NCI-H82 treated with DMSO at 0.1 percent for 48 hours (cell line): ENCODE measurements at regions not wholly inside any gene's neighbourhood (a gene's known extent, or its start where the extent isn't known, plus 50 kb on each side); places are given as distances from the start of the nearest gene placed in this dataset.
A peak's percentile ranks its signal among the peaks of the same experiment; 100 is the strongest.

Experiments
- DNase-seq: peaks from one replicate; lab custom pipeline; 2025; ENCODE audit not compliant: unreplicated experiment; lab: John Stamatoyannopoulos, UW

DNA sequence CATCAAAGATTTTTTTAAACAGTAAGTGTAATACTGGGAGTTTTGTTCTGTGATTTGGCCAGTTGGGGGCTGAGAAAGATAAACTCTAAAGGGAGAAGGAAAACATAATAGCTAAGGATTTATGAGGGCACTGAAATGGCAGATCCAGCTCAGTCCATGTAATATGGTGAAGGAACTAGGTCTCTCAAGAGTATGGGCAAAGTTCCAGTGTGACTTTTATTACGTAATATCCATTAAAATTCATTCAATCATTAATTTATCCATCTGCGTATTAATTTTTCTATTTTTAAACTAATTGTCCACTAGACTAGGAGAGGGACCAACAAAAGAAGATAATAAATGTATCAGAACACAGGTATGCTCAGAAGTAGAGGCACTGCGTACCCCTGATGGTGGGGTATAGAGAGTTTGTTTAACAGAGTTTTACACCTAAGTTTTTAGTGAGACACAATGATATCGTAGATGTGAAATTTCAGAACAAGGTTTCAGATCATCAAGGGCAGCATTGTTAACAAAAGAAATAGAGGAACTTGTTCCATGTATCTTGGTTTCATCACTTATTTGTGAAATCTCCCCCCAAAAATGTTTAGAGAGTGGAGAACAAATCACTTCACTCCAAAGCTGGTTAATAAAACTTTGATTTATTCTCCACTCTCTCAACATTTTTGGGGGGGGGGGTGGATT lies 351.1 kb downstream of the GRXCR1 start:
- no peak for DNase-seq

DNA sequence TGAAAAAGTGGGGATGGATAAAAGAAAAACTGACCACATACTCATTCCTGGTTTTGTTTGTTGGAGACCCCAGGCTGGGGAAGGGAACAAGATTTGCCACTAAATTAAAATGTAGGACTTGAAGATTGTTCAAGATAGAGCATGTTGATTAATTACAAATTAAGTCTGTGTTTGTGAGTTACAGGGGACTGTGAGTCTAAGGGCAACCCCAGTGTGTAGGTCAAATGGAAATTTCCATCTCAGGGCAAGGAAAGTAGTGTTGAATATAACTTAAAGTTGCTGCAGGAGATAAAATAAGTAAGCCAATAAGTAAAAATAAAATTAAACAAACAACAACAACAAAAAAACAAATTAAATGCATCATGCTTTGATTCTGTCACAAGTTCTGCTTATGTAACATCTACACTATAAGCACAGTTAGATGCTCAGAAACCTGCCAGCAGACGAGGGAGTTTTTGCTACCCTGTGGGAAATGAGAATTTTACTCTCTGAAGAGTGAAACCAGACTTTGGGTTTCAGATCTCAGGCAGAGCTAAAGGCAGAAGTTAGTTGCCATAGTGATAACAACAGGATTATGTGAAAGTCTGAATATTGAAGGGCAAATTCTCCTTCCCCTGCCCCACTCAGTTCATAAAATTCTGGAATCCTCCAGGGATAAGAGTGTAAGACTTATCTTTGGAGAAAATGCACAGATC lies 352.3 kb downstream of the GRXCR1 start:
- no peak for DNase-seq

DNA sequence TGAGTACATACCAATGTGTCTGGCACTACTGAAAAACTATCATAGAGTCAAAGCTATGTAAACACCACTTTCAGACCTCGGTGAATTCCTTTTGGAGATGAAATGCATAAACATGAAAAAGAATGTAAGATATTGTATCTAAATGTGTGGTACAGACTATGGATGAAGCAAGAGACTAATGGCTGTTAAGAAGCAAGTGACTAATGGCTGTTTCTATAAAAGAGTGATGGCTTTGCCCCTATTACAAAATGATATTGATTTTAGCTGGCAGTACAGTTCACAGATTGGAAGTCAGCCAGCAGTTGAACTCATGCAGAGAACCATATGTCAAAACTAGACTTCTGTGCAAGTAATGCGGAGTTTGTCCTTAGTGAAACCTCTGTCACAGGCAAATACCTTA lies 359.3 kb downstream of the GRXCR1 start:
- peak; percentile 76 for DNase-seq

DNA sequence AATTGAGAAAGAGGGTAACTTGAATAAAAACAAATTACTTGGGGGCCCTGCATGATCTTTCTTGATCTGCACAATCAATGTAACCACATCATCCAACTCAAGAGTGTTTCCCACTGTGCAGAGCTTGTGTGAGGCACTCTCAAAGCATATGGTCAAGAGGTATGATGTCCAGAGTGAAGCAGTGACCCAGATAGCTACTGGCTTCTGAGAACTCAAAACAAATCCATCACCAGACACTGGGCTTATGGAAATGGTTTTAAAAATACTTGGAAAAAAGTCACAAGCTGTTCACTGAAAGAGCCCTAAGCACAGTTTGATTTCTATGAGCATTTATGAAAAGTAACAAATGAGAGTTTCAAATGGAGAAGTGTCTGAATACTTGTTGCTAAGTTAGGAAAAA lies 361.0 kb downstream of the GRXCR1 start:
- no peak for DNase-seq

DNA sequence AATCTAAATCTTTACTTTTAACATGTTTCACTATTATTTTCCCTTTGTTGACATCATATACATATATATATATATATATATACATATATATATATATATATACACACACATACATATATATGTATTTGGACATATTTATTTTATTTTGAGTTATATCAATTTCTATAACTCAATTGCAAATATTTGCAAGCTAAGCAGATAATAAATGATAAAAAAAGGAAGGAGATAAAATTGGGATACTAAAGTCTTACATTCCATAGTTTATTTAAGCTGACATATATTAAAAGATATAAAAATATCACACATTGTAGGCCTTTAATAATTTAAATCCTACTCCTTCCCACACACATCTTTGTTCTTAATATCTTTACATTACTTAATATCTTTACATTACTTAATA lies 372.2 kb downstream of the GRXCR1 start:
- DNase-seq = no peak

DNA sequence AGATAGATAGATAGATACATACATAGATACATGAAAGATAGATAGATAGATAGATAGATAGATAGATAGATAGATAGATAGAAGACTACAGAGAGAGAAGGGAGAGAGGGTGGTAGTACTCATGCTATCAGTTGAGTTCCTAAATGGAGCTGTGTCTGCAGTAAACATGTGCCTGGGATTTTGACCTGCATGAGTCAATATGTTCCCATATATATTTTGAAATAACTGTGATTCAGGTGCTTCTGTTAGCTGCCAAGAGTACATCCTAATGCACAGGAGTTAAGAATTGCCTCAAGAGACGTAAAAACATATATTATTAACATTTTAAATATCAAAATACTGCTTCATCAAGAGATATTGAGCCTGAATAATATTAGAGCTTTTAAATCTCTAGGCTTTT lies 379.4 kb downstream of the GRXCR1 start:
- no peak for DNase-seq

DNA sequence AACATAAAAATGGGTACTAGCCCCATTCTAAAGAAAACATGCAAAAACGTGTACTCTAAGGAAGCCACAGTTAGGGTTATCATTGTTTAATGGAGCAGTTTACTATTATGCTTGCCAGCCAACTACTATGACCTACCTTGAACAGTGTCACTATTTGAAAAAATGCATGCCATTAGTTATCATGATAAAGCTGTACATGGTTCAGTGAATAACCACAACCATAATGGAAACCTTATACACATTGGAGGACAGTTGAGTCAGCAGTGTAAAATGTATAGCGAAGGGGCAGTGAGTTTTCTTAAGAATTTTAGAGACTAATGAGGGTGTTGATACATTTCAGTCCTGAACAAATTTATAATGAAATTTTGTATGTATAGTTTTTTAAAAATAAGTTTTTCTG lies 381.9 kb downstream of the GRXCR1 start:
- no peak for DNase-seq

DNA sequence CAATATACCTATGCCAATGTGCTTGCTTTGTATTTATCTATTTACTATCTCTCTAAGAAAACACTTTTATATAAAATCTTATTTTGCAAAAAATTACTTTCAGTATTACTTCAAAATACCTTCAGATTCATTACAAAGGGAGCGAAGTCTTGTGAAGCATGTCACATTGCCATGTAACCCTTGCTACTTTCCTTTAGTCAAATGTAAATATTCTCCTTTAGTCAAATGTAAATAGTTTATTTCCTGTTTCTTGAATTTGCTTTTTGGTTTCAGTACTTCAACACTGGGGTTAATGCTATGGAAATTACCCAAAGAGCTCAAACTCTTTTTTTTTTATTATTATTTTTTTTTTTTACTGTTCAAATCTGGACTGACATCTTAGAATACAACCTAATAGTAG lies 383.3 kb downstream of the GRXCR1 start:
- no peak for DNase-seq

DNA sequence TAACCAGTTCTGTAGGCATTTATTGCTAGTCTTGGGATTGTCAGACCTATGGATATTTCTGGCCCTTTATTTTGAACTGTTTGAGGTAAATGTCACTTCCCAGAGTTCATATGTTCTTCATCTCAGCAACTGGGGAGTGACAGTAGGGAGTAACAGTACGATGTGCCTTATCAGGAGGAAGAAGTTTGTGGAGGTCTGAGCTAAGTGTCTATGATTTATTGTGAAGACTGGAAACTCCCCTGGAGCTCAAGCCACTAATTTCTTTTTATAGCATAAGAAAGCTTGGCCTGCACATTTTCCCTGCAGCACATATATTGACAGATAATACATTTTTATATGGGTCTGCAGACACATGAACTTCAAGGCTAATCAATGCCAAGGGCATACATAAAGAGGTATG lies 383.8 kb downstream of the GRXCR1 start:
- DNase-seq = no peak

DNA sequence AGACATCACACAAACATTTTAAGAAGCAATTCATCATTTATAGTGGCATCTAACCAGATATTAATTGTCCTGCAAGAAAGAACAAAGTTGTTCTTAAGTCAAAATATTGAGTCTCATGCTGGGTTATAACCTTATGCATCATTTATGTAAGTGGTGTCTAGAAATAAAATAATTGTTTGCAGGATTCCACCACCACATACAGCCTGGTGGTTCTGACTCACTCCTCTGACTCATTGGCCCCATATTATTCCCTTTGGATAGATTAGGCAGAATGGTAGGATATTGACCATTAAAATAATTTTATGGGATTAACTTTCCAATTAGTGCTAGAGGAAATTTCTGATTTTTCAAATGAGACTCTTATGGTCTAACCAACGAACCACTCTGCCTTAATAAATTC lies 384.5 kb downstream of the GRXCR1 start:
- no peak for DNase-seq

DNA sequence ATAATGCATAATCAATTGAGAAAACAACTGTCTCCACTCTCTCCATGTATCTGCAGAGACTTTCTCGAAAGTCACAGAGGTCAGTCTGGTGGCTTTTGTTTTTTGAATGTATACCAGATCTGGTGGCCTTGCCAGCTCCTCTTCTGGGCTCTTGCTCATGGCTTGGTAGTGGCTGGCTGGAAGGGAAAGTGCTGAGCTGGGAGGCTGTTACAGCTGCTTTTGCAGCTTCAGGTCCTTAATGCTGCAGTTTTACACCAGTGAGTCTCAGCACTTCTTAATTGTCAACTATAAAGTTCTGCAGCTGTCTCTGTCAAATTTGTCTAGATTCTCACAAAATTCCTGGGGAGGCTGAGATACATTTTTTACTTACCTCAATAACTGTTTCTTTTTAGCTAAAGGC lies 390.0 kb downstream of the GRXCR1 start:
- no peak for DNase-seq

DNA sequence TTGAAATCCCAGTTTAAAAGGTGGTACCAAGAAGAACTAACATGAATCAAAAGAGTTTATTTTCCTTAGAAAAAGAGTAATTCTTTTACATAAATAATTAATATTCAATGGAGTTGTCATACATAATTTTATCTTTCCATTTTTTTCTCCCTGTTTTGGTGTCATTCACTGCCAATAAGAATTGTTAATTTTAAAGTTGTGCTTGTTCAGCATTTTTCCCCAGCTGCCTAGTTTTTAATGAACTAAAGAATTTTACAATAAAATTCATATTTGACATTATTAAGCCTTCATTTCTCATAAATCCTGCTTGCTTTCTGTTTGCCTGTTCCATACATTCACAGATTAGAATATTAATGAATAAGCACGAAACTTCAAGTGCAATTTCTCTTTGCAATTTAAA lies 393.6 kb downstream of the GRXCR1 start:
- DNase-seq = no peak

DNA sequence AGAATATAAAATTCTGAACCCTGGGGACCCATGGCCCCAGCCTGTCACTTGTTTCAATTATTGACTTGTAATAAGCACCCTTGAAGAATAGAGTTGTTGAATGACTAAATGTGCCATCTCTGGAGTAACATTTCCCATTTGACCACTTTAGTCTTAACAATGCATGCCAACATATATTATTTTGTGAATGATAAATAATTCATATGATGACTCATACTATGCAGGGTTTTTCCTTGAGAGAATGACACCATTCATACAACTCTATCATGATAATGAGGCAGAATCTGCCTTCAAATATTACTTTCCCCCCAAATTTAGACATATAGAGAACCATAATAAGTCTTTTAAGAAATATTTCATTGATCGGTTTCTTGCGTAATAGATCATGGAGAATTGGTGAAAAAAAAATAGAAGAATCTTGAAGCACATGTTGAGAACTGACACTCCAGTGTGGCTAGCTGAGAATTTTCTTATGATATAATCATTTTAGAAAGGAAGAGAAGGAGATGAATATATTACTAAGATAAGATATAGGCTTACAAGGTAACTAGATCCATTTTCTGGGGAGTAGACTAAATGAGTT lies 404.5 kb downstream of the GRXCR1 start:
- DNase-seq = no peak

DNA sequence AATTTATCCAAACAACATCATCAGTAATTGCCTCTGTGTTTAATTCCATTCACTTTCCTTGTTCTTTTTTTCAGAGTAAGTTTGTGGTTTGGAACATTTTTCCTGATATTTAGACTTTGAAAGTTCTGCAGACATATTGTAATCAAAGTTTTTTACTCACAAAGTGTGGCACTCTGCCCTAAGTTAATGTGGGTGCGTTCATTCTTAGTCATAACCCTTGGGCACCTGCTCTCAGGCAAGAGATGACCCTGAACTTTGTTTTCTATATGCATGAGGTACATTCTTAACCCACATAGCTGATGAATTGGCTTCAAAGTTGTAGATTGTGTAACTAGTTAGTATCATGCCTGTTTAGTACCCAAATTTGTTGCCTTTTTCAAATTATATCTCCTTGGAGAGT lies 424.3 kb downstream of the GRXCR1 start:
- no peak for DNase-seq

DNA sequence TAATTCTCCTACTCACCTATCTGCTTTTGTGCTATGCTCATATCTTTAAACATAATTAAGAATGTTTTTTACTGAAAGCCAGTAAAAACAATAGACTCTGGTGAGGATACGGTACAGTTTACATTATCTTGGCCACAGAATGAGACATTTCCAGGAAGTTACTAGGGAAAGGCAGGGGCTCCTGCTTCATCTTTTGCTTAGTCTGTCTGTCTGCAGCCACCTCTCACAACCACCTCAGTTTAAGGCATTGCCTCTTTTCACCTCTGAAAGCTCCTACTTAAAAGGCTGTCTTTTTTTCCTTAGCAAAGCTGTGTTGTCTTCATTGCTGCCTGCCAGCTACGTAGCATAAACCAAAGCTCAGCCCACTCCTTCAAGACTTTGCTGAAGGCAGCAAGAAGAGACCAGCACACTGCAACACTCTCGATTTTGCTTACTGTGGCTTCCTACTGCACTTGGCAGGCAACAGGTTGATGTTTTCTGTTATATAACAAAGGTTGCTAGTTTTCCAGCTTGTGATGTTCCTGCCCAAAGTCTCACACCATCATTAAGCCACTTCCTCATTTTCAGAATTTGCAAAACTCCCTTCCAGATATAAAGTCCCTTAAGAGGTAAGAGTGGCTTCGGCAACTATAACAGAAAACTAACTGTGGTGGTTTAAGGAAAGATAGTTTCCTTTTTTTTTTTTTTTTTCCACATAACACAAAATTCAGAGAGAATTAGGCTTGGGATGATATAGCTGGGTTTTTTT lies 432.9 kb downstream of the GRXCR1 start:
- DNase-seq = no peak

DNA sequence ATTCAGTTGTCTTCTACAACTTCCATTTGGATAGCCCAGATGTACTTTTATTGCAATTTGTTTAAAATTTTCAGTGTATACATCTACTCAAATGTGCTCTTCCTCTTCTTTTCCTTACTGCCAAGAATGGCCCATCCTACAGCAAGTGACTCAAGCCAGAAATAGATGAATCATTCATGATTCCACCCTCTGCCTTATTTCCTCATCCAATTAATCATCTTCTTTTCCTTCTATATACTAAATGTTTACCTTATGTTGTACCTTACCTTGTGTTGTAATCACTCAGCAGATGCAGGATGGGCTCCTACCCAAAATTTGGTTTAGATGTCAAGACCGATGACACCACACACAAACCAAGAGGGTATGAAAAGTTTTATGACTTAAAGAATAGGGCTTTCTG lies 437.8 kb downstream of the GRXCR1 start:
- DNase-seq = no peak

DNA sequence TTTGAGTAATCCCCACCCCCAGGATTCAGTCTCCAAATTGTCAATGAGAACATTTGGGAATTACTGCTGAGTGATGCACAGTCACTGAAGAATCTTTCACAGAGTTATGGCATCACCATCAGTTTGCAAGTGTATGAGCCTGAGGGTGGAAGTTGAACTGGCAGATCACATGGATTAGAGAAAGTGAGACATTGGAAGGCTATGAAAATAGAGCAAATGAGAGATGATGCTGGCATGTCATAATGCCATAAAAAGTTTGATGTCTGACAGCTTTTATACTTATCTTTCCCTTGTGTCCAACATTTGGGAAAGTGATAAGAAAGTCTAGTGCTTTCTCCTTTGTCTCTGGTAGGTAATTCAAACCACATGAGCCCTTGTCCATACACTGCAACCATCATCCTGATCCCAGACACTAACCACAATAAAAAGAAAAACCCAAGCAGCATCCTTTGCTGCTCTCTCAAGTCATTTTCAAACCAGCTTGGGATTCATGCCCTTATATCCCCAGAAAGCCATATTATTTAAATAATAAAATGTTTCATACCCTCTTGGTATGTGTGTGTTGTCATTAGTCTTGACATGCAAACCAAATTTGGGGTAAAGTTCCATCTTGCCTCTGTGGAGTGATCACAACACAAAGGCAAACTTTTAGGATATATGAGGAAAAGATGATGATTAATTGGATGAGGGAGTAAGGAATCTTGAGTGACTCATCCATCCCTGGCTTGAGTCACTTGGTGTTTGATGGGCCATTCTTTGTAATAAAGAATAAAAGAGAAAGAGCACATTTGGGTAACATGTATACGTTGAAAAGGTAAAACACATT lies 438.9 kb downstream of the GRXCR1 start:
- DNase-seq = no peak

DNA sequence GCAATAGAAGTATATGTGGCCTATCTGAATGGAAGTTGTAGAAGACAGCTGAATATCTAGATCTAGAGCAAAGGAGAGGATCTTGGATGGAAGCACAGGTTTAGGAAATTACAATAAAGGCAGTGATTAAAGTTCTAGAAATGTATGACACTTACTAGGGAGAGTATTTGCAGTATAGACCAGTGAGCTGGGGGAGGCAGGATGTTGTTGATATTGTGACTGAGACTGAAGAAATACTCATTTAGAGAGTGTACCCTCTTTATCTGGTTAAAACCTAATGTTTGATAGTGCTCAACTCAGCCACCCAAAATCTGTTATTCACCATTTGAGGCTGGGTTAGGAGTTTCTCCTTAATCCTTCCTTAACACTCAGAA lies 439.5 kb downstream of the GRXCR1 start:
- DNase-seq = no peak

DNA sequence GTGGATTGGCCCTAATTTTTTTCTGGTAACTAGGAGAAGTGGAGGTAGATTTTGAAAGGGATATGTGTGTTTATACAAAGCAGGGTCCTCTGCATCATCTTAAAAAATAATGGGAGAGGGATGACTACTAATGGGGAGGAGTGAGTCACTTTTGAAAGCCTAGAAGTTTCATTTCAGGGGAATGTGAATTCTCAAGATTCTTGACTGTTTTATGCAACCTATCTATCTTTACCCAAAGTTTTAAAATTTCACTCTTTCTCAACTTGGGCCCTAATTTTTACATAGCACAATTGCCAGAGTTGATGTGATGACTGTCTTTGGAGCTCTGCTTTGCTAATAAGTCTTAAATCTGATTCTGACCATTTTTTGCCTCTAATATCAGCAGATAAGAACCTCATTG lies 445.2 kb downstream of the GRXCR1 start:
- no peak for DNase-seq

DNA sequence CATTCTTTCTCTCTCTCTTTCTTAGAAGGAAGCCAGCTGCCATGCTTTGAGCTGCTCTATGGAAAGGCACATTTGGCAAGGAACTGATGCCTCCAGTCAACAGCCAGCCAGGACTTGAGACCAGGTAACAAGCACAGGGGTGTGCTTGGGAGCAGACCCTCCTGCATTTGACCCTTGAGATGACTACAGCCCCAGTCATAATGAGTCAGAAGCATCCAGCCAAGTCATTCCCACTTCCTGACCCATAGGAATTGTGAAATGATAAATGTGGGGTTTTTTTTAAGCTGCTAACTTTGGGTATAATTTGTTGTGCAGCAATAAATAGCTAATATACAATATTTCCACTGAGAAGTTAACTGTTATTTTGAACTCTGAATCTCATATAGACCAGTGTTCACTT lies 446.9 kb downstream of the GRXCR1 start:
- no peak for DNase-seq

DNA sequence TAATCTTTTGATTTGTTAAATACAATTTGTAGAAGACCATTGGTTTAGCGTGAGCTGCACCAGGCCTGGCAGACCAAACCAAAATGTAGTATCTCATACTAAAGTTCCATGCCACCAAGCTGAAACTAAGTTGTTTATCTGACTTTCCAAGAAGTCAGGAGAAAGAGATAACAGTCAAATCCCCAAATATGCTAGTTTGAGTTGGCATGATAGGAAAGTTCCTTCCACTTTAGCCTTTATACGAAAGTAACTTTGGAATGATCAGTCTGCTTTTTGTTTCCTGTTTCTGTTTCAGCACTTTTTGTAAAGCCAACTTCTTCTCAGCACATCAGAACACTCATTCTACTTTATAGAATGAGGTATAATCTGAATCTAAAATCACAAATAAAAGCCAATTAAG lies 449.2 kb downstream of the GRXCR1 start:
- no peak for DNase-seq
